Vagina (tissue), 2 donors: ENCODE measurements at regions not wholly inside any gene's neighbourhood (a gene's known extent, or its start where the extent isn't known, plus 50 kb on each side); places are given as distances from the start of the nearest gene placed in this dataset.

ENCODE experiments used
- CTCF ChIP-seq, 3 experiments: fragments of 450-650 bp in 2 of 3; fragments of 200-600 bp in 1 of 3; sonication (generic) in 1 of 3; IDR thresholded peaks; one replicate each; pipeline ENCODE4 v1.5.1; 2017 to 2019; ENCODE audit warnings: antibody characterized with exemption in 3 of 3, mild to moderate bottlenecking in 2 of 3, moderate library complexity in 2 of 3
- POLR2A ChIP-seq, 2 donors: fragments of 450-650 bp; IDR thresholded peaks; one replicate each; pipeline ENCODE4 v1.6.1; 2017; ENCODE audit warnings: antibody characterized with exemption in 2 of 2, mild to moderate bottlenecking in 2 of 2, moderate library complexity in 2 of 2
- POLR2AphosphoS5 ChIP-seq, 2 donors: sonication (generic); formaldehyde crosslinking; IDR thresholded peaks; one replicate each; pipeline ENCODE4 v1.9.0; 2017; ENCODE audit warnings: antibody characterized with exemption in 2 of 2, mild to moderate bottlenecking in 2 of 2, low read depth in 1 of 2; ENCODE audit not compliant: insufficient read depth in 1 of 2

- TF ChIP-seq CTCF (IDR thresholded peaks at IDR 0.05) (no peak), POLR2A (IDR thresholded peaks at IDR 0.05) (no peak), POLR2AphosphoS5 (IDR thresholded peaks at IDR 0.05; ENCODE audit: insufficient read depth in 1 of 2, low read depth in 1 of 2) (no peak)
Measured at GRCh38 chr3:11733914-11734313, 90.2 kb upstream of the VGLL4 start.
